Hepatocyte (in vitro differentiated cells): ENCODE measurements at regions not wholly inside any gene's neighbourhood (a gene's known extent, or its start where the extent isn't known, plus 50 kb on each side); places are given as distances from the start of the nearest gene placed in this dataset.

Source experiments
- CTCF ChIP-seq: fragments of 200-600 bp; sonication (generic); IDR thresholded peaks from 2 replicates; pipeline ENCODE4 v1.5.1; 2016; ENCODE audit warnings: antibody characterized with exemption, mild to moderate bottlenecking; ENCODE audit not compliant: poor library complexity
- EZH2 ChIP-seq: fragments of 200-600 bp; sonication (generic); IDR thresholded peaks from 2 replicates; pipeline ENCODE4 v1.6.1; 2016; ENCODE audit warnings: antibody characterized with exemption, mild to moderate bottlenecking, borderline replicate concordance
- EZH2phosphoT487 ChIP-seq: fragments of 200-600 bp; sonication (generic); IDR thresholded peaks from one replicate; pipeline ENCODE4 v1.6.1; 2018; ENCODE audit warnings: antibody characterized with exemption, mild to moderate bottlenecking, low read depth, moderate library complexity; ENCODE audit not compliant: unreplicated experiment, severe bottlenecking

- TF ChIP-seq CTCF (no peak), EZH2 (no peak), EZH2phosphoT487 (no peak)
Measured at GRCh38 chr11:96978751-96979150, 588.9 kb downstream of the JRKL start.
